NCI-H2081 (cell line): ENCODE measurements at regions not wholly inside any gene's neighbourhood (a gene's known extent, or its start where the extent isn't known, plus 50 kb on each side); places are given as distances from the start of the nearest gene placed in this dataset.
A peak's percentile ranks its signal among the peaks of the same experiment; 100 is the strongest.
"Not testable (repeated sequence)": the region's sequence is repeated elsewhere in the genome, so short reads cannot be mapped to it uniquely, and the experiment has no call there.

Experiments used
- DNase-seq, 2 experiments: peaks; one replicate each; lab custom pipeline; 2025; lab: John Stamatoyannopoulos, UW

- no peak for DNase-seq
Observed at GRCh38 chr1:229710746-229711145, 84.7 kb downstream of the URB2 start.

DNA sequence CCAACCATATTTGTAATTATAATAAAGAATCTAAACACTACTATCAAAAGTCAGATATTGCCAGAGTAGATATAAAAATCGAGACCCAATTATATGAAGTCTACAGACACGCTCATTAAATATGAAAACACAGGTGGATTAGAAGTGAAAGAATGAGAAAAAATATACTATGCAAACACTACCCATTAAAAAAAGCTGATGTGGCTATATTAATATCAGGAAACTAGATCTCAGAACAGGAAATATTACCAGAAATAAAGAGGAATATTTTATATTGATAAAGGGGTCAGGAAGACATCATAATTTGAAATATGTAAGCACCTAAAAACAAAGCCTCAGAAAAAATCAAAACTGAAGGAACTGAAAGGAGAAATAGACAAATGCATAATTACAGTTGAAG lies 88.3 kb downstream of the URB2 start:
- DNase-seq, result no peak

- DNase-seq, result peak in 1 of 2 experiments; percentile 14
Observed at GRCh38 chr1:229714964-229715603, 89.0 kb downstream of the URB2 start.

DNA sequence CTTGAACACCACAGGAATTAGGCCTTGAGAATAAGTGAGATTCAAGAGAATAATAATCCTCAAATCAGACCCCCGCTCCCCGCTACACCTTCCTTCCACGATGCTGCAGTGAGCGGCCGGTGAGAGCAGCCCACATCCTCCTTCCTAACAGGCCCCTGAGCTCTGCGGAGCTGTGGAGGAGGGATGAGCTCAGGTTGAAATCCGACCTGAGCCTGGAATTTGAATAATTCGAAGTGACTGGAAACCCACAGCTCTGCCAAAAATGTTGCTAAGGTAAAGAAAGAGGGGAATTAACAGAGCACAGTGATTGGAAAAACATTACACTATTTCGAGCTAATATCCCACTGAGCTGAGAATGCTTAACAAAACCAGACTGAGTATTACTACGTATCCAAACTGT lies 90.0 kb downstream of the URB2 start:
- DNase-seq, result no peak

GRCh38 chr1:229716704-229717103 lies 90.7 kb downstream of the URB2 start:
- DNase-seq, result no peak

DNA sequence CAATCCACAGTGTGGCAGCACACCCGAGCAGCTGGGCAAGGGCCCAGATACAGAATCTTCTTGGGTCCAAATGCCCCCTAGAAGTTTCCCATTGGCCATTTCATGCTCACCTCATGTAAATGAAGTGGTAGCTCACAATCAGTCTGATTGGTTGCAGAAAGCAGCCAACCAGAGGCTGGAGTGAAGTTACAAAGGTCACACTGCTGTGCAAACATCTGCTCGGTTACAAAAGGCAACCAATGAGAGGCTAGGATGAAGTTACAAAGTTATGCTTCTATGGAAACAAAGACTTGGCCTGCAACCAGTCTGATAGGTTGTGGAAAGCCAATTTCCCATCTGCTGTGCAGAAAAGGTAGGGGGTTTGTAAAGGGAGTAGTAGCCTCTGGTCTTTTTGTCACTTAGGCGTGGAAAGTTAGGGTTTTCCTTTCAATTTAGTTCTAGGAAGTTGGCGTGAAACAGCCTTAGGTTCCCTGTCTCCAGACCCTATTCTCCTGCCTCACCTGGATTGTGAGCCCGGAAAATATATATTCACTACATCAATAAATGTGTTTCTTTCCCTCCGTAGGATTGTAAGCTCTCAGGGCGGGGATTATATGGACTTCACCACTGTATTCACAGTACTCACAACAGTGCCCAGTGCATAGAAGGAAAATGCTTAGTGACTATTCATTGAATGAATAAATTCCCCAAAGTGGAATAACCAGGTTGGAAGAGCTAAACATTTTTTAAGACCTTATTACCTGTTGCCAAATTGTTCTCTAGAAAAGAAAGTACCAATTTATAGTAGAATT lies 91.9 kb downstream of the URB2 start:
- peak in 1 of 2 experiments; percentile 16 for DNase-seq

- no peak for DNase-seq
Observed at GRCh38 chr1:229726061-229726460, 100.0 kb downstream of the URB2 start.

- DNase-seq, result no peak
Observed at GRCh38 chr1:229729916-229730315, 103.9 kb downstream of the URB2 start.

GRCh38 chr1:229730573-229730972 lies 104.5 kb downstream of the URB2 start:
- DNase-seq, result no peak

GRCh38 chr1:229732061-229732460 lies 106.0 kb downstream of the URB2 start:
- DNase-seq, result no peak

DNA sequence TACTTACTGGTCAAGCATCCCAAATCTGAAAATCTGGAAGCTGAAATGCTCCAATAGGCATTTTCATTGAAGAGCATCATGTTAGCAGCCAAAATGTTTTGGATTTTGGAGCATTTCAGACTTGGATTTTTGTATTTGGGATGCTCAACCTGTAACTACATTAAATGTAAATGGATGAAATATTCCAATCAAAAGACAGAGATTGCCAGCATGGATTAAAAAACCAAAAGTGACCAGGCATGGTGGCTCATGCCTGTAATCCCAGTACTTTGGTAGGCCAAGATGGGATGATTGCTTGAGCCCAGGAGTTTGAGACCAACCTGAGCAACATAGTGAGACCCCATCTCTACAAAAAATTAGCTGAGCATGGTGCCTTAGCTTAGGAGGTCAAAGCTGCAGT lies 110.3 kb downstream of the URB2 start:
- DNase-seq, result no peak

DNA sequence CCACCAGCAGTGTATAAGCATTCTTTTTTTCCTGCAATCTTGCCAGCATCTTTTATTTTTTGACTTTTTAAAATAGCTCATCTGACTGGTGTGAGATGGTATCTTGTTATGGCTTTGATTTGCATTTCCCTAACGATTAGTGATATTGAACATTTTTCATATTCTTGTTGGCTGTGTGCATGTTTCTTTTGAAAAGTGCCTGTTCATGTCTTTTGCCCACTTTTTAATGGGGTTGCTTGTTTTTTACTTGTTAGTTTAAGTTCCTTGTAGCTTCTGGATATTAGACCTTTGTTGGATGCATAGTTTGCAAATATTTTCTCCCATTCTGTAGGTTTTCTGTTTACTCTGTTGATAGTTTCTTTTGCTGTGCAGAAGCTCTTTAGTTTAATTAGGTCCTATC lies 116.6 kb downstream of the URB2 start:
- DNase-seq, result not testable (repeated sequence)

- no peak for DNase-seq
Observed at GRCh38 chr1:229749992-229750391, 123.9 kb downstream of the URB2 start.

DNA sequence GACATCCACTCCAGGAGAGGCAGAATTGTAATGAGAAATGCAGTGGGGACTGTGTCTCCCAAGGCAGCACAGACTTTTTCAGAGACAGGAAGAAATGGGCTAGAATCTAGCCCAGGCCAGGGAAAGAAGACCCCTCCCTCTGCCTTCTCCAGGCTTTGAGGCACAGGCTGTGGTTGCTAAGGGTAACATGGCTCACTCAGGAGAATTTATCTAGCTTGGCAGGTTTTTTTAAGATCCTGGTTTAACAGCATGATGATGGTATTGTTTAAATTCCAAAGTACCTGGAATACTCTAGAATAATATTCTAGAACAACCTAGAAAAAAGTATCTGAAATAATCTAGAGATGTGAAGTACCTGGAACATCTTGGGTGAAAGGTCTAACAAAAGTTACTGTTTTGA lies 125.6 kb downstream of the URB2 start:
- DNase-seq, result no peak

DNA sequence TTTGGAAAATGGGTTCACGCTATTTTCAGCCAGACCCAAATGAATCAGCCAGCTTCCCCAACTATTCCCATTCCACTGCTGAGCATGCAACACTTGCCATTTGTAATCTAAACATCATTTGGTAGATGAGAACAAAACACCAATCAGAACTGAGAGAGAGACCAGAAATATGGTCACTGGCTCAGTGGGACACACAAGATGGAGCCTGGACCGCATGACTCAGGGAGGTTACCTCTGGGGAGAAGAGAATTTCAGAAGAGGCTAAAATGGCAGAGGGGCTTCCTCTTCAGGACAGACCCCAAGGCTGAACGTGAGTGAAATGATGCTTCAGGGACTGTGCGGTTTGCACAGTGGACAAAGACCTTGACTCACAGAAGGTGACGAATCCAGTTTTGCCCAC lies 126.6 kb downstream of the URB2 start:
- DNase-seq, result no peak

GRCh38 chr1:229753764-229754551 lies 127.9 kb downstream of the URB2 start:
- DNase-seq, result no peak

DNA sequence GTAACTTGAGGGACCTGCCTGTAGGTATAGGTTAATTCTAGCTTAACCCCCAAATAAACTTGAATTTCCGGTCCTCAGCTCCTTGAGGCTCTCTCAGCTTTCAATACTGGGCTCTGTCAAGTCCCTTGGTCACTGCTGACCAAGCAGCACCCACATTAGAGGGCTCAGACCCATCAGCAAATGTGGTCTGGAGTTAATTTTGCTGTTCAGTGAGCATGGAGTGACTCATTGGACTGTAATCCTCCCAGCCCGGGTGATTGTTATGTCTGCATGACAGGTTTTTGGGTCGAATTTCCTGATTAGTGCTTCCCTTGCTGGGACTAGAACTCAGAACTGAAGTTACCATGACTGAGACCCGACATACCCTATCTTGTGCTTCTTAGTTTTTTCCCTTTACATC lies 130.6 kb downstream of the URB2 start:
- DNase-seq, result no peak

GRCh38 chr1:229757226-229757625 lies 131.2 kb downstream of the URB2 start:
- no peak for DNase-seq

- DNase-seq, result no peak
Observed at GRCh38 chr1:229758101-229759036, 132.3 kb downstream of the URB2 start.

GRCh38 chr1:229759037-229759435 lies 133.0 kb downstream of the URB2 start:
- no peak for DNase-seq

DNA sequence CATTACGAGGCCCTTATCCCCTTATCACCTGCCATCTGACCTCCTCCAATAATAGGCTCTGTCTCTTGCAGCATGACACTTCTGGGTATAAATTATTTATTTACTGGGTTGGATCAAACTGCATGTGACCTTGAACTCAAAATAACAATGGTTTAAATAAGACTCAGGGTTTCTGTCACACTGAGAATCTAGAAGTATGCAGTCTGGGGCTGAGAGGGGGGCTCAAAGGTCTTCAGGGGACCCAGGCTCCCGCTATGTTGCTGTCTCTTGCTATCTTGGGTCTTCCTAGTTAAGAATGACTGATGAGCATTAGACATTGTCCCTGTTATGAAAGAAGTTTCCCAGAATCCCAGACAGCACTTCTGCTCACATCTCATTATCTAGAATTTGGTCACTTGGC lies 133.5 kb downstream of the URB2 start:
- DNase-seq, result no peak

GRCh38 chr1:229760478-229760996 lies 134.5 kb downstream of the URB2 start:
- DNase-seq, result no peak
